ENCODE measurements at regions not wholly inside any gene's neighbourhood (a gene's known extent, or its start where the extent isn't known, plus 50 kb on each side); places are given as distances from the start of the nearest gene placed in this dataset.
"Not testable (repeated sequence)": the region's sequence is repeated elsewhere in the genome, so short reads cannot be mapped to it uniquely, and the experiment has no call there.

GRCh38 chr11:69221086-69221485 lies 65.4 kb downstream of the SMIM38 start:
- Histone ChIP-seq H3K4me1 (no peaks in the 10 kb centered on the region), H3K27me3 (no peaks in the 10 kb centered on the region), H3K27ac (no peak overlapping the region), H3K4me3 (no peak overlapping the region), H3K9me3 (no peaks in the 10 kb centered on the region), H3K36me3 (no peaks in the 10 kb centered on the region)
- no peak for TF ChIP-seq CTCF (IDR thresholded peaks at IDR 0.05)
- DNase-seq (no peak), ATAC-seq (no peak)
- intact Hi-C loops (cut with DNase I) = no loop called here

GRCh38 chr11:69221636-69222035 lies 65.9 kb downstream of the SMIM38 start:
- H3K27ac ChIP-seq; H3K4me3 ChIP-seq; H3K27me3 ChIP-seq; H3K36me3 ChIP-seq; H3K4me1 ChIP-seq; intact Hi-C loops (cut with DNase I); H3K9me3 ChIP-seq; DNase-seq; ATAC-seq: not testable (repeated sequence)

GRCh38 chr11:69227271-69227670 lies 66.7 kb upstream of the MYEOV start:
- H3K4me1 ChIP-seq = no peaks in the 10 kb centered on the region
- intact Hi-C loops (cut with DNase I) = no loop called here
- no peak overlapping the region for H3K4me3 ChIP-seq
- H3K27ac ChIP-seq = no peak overlapping the region
- no peak for DNase-seq
- no peak for ATAC-seq
- H3K9me3 ChIP-seq = no peaks in the 10 kb centered on the region
- no peaks in the 10 kb centered on the region for H3K27me3 ChIP-seq
- no peak for TF ChIP-seq CTCF (IDR thresholded peaks at IDR 0.05)
- H3K36me3 ChIP-seq = no peaks in the 10 kb centered on the region

- ATAC-seq (no peak), DNase-seq (no peak)
- Histone ChIP-seq H3K27ac (no peak overlapping the region), H3K36me3 (no peaks in the 10 kb centered on the region), H3K9me3 (no peaks in the 10 kb centered on the region), H3K27me3 (no peaks in the 10 kb centered on the region), H3K4me3 (no peak overlapping the region), H3K4me1 (no peaks in the 10 kb centered on the region)
- no peak for TF ChIP-seq CTCF (IDR thresholded peaks at IDR 0.05)
- intact Hi-C loops (cut with DNase I) = no loop called here
Measured at GRCh38 chr11:69229511-69229910, 64.4 kb upstream of the MYEOV start.

GRCh38 chr11:69230856-69231425 lies 63.0 kb upstream of the MYEOV start:
- no peaks in the 10 kb centered on the region for H3K27me3 ChIP-seq
- no peaks in the 10 kb centered on the region for H3K36me3 ChIP-seq
- DNase-seq (no peak), ATAC-seq (no peak)
- H3K27ac ChIP-seq = no peak overlapping the region
- no peaks in the 10 kb centered on the region for H3K4me1 ChIP-seq
- no peak overlapping the region for H3K4me3 ChIP-seq
- intact Hi-C loops (cut with DNase I) = no loop called here
- no peaks in the 10 kb centered on the region for H3K9me3 ChIP-seq
- TF ChIP-seq CTCF (IDR thresholded peaks at IDR 0.05) = no peak

GRCh38 chr11:69231466-69232018 lies 62.4 kb upstream of the MYEOV start:
- intact Hi-C loops (cut with DNase I) = no loop called here
- DNase-seq (no peak), ATAC-seq (no peak)
- Histone ChIP-seq H3K27ac (no peak overlapping the region), H3K27me3 (no peaks in the 10 kb centered on the region), H3K4me3 (no peak overlapping the region), H3K4me1 (no peaks in the 10 kb centered on the region), H3K9me3 (no peaks in the 10 kb centered on the region), H3K36me3 (no peaks in the 10 kb centered on the region)
- no peak for TF ChIP-seq CTCF (IDR thresholded peaks at IDR 0.05)

Data from upper lobe of right lung (tissue), 1 donor.